ENCODE measurements at regions not wholly inside any gene's neighbourhood (a gene's known extent, or its start where the extent isn't known, plus 50 kb on each side); places are given as distances from the start of the nearest gene placed in this dataset.
A peak's percentile ranks its signal among the peaks of the same experiment; 100 is the strongest.

GRCh38 chr10:59537501-59537900, 172.1 kb downstream of the SLC16A9 start:
- no peak for DNase-seq (ENCODE audit: low spot score)
- Histone ChIP-seq H3K27me3 (no peaks in the 10 kb centered on the region), H3K4me3 (no peak overlapping the region), H3K36me3 (replicated peaks; ENCODE audit: insufficient read depth, low read depth) (no peaks in the 10 kb centered on the region), H3K27ac (peak overlapping the region; percentile 57), H2AFZ (no peak overlapping the region), H3K4me2 (peak overlapping the region; percentile 26), H3K79me2 (no peaks in the 10 kb centered on the region), H3K9me2 (replicated peaks; ENCODE audit: insufficient read depth) (no peaks in the 10 kb centered on the region), H4K20me1 (ENCODE audit: insufficient read depth, poor library complexity, severe bottlenecking) (no peaks in the 10 kb centered on the region), H3K9me3 (ENCODE audit: low read depth) (no peaks in the 10 kb centered on the region), H3K4me1 (ENCODE audit: insufficient read depth) (peaks cover 8% of the 10 kb centered on the region)
- no peak for TF ChIP-seq EZH2 (IDR thresholded peaks at IDR 0.05; ENCODE audit: borderline replicate concordance)
- no peak for TF ChIP-seq CTCF (IDR thresholded peaks at IDR 0.05; ENCODE audit: poor library complexity)
- no peak for TF ChIP-seq EZH2phosphoT487 (IDR thresholded peaks at IDR 0.05; ENCODE audit: low read depth, severe bottlenecking, unreplicated experiment)
- WGBS (ENCODE audit: low lambda C conversion rate, missing lambda C conversion rate), result 65% methylated on average over 4 of the region's 4 CpGs

DNA sequence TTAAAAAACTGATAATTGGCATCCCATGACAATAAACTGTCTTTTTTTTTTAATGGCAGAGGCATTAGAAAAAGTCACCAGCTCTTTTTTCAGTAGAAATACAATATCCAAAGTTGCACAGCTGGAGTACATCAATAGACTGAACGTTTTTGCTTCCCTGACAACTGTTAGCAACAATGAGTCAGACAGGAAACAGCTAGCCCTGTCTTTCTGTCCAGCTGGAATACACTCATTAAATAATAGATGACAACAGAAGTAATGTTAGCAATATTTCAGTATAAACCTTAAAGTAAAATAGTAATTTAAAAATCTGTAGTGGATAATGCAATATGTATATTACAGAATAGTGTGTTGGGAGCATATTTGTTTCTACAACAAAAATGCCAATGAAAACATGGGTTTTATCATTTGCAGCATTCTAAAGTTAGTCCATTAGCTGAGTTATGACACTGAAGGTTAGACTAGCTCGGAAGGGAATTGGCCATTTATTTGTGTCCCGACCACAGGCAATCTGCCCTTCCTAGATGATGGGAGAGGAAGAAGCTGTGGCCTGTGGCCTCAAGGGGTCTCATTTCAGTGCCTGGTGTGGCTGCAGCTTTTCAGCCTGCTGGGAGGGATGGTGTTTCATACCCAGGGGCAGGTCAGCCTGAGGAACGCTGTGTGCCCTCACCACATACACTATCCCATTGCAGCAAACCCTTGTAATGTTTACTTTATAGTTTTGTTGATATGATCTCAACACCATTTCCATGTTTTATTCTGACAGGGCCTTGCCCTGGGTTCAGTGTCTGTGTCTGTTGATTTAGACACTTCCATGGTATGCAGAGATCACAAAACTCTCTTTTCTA, 173.3 kb downstream of the SLC16A9 start:
- no peaks in the 10 kb centered on the region for H3K27me3 ChIP-seq
- H3K9me2 ChIP-seq (replicated peaks; ENCODE audit: insufficient read depth), result no peaks in the 10 kb centered on the region
- peak overlapping the region; percentile 57 for H3K27ac ChIP-seq
- H3K4me2 ChIP-seq, result peak overlapping the region; percentile 26
- TF ChIP-seq EZH2phosphoT487 (IDR thresholded peaks at IDR 0.05; ENCODE audit: low read depth, severe bottlenecking, unreplicated experiment), result no peak
- no peak for TF ChIP-seq CTCF (IDR thresholded peaks at IDR 0.05; ENCODE audit: poor library complexity)
- TF ChIP-seq EZH2 (IDR thresholded peaks at IDR 0.05; ENCODE audit: borderline replicate concordance), result no peak
- peaks cover 8% of the 10 kb centered on the region for H3K4me1 ChIP-seq (ENCODE audit: insufficient read depth)
- no peaks in the 10 kb centered on the region for H3K9me3 ChIP-seq (ENCODE audit: low read depth)
- DNase-seq (ENCODE audit: low spot score), result peak; percentile 32
- H3K79me2 ChIP-seq, result no peaks in the 10 kb centered on the region
- 49% methylated on average over 4 of the region's 4 CpGs for WGBS (ENCODE audit: low lambda C conversion rate, missing lambda C conversion rate)
- no peak overlapping the region for H2AFZ ChIP-seq
- no peaks in the 10 kb centered on the region for H3K36me3 ChIP-seq (replicated peaks; ENCODE audit: insufficient read depth, low read depth)
- H4K20me1 ChIP-seq (ENCODE audit: insufficient read depth, poor library complexity, severe bottlenecking), result no peaks in the 10 kb centered on the region
- no peak overlapping the region for H3K4me3 ChIP-seq

GRCh38 chr10:59524348-59524747, 162.0 kb upstream of the FAM13C start:
- DNase-seq (ENCODE audit: low spot score), result no peak
- H3K9me2 ChIP-seq (replicated peaks; ENCODE audit: insufficient read depth), result no peaks in the 10 kb centered on the region
- no peaks in the 10 kb centered on the region for H4K20me1 ChIP-seq (ENCODE audit: insufficient read depth, poor library complexity, severe bottlenecking)
- no peaks in the 10 kb centered on the region for H3K27me3 ChIP-seq
- no peak overlapping the region for H3K4me2 ChIP-seq
- H3K4me1 ChIP-seq (ENCODE audit: insufficient read depth), result no peaks in the 10 kb centered on the region
- TF ChIP-seq EZH2phosphoT487 (IDR thresholded peaks at IDR 0.05; ENCODE audit: low read depth, severe bottlenecking, unreplicated experiment) (no peak), EZH2 (IDR thresholded peaks at IDR 0.05; ENCODE audit: borderline replicate concordance) (no peak), CTCF (IDR thresholded peaks at IDR 0.05; ENCODE audit: poor library complexity) (no peak)
- H3K4me3 ChIP-seq, result no peak overlapping the region
- H2AFZ ChIP-seq, result no peak overlapping the region
- 47% methylated on average over 1 of the region's 1 CpG for WGBS (ENCODE audit: low lambda C conversion rate, missing lambda C conversion rate)
- H3K79me2 ChIP-seq, result no peaks in the 10 kb centered on the region
- no peak overlapping the region for H3K27ac ChIP-seq
- no peaks in the 10 kb centered on the region for H3K9me3 ChIP-seq (ENCODE audit: low read depth)
- H3K36me3 ChIP-seq (replicated peaks; ENCODE audit: insufficient read depth, low read depth), result no peaks in the 10 kb centered on the region

Measured in hepatocyte (in vitro differentiated cells).